HCT116 (cell line): ENCODE measurements at regions not wholly inside any gene's neighbourhood (a gene's known extent, or its start where the extent isn't known, plus 50 kb on each side); places are given as distances from the start of the nearest gene placed in this dataset.

Experiments
- ATAC-seq: fragments of 200-7000 bp; cut with Tn5 transposase; 2 replicates; pipeline ENCODE4 v1.9.1; 2020; ENCODE audit warnings: mild to moderate bottlenecking, moderate library complexity
- BruUV-seq: library from RNA; stranded (reverse); fragments of 400-500 nt; replicated peaks from 2 replicates; lab custom pipeline; 2021; lab: Mats Ljungman, UMichigan
- CTCF ChIA-PET: fragments of 300-600 bp; sonication (Branson Sonifier 250); formaldehyde crosslinking; loops from one replicate; lab custom pipeline; 2021; ENCODE audit warnings: antibody characterized with exemption; lab: Charles Lee
- POLR2A ChIA-PET: fragments of 300-600, 350-600 bp; sonication (Branson Sonifier 250); formaldehyde crosslinking; loops from one replicate; lab custom pipeline; 2021; ENCODE audit warnings: antibody characterized with exemption; lab: Charles Lee
- RAD21 ChIA-PET, 2 experiments: fragments of 300-600 bp; sonication (Branson Sonifier 250); formaldehyde crosslinking; loops; one replicate each; lab custom pipeline; 2023; ENCODE audit warnings: low total read pairs in 2 of 2; ENCODE audit not compliant: uncharacterized antibody in 2 of 2, unreplicated experiment in 2 of 2, low non-redundant PET in 1 of 2; lab: Charles Lee
- DNase-seq: peaks from one replicate; pipeline ENCODE4 v3.0.0-alpha.2; 2010; ENCODE audit warnings: low read depth, low spot score
- H2AFZ ChIP-seq: fragments of 200-600 bp; shearing (Covaris generic), sonication (generic); 2 replicates; pipeline ENCODE4 v1.6.1; 2017; ENCODE audit warnings: low read depth, mixed run types, mixed read lengths, antibody characterized with exemption, low read length; ENCODE audit not compliant: poor library complexity, severe bottlenecking
- H3K27ac ChIP-seq: 2 replicates; pipeline ENCODE4 v1.5.1; 2012; ENCODE audit warnings: low read depth, low read length
- H3K27me3 ChIP-seq: fragments of 200-600 bp; sonication (generic); 2 replicates; pipeline ENCODE4 v1.6.1; 2016; ENCODE audit warnings: mixed run types, low read length, mixed read lengths; ENCODE audit not compliant: insufficient read depth
- H3K36me3 ChIP-seq, 2 experiments: fragments of 200-500 bp in 1 of 2; fragments of 200-600 bp in 1 of 2; sonication (Bioruptor generic) in 1 of 2; sonication (generic) in 1 of 2; 2 replicates each; pipeline versions ENCODE4 v1.5.1 to v1.6.1; 2014 to 2016; ENCODE audit warnings: low read length in 2 of 2, inconsistent platforms in 1 of 2, mixed read lengths in 1 of 2, mixed run types in 1 of 2; ENCODE audit not compliant: insufficient read depth in 2 of 2, control insufficient read depth in 1 of 2
- H3K4me1 ChIP-seq, 2 experiments: fragments of 200-600 bp in 1 of 2; sonication (generic) in 1 of 2; 2 replicates each; pipeline versions ENCODE4 v1.5.1 to v1.6.1; 2012 to 2017; ENCODE audit warnings: low read length in 2 of 2, inconsistent platforms in 1 of 2, mild to moderate bottlenecking in 1 of 2, mixed read lengths in 1 of 2, mixed run types in 1 of 2, moderate library complexity in 1 of 2; ENCODE audit not compliant: insufficient read depth in 2 of 2, control insufficient read depth in 1 of 2
- H3K4me2 ChIP-seq: fragments of 200-600 bp; sonication (generic); 2 replicates; pipeline ENCODE4 v1.6.1; 2017; ENCODE audit warnings: mixed run types, low read length, mixed read lengths
- H3K4me3 ChIP-seq, 2 experiments: fragments of 200-600 bp in 1 of 2; sonication (generic) in 1 of 2; replicated peaks in 1 of 2; 2 replicates each; pipeline ENCODE4 v1.5.1; 2011 to 2016; ENCODE audit warnings: low read length in 2 of 2, control low read depth in 1 of 2, low read depth in 1 of 2, mild to moderate bottlenecking in 1 of 2, mixed read lengths in 1 of 2, mixed run types in 1 of 2
- H3K79me2 ChIP-seq: fragments of 200-600 bp; sonication (generic); 2 replicates; pipeline ENCODE4 v1.6.1; 2017; ENCODE audit warnings: mild to moderate bottlenecking, mixed run types, low read length, moderate library complexity, mixed read lengths; ENCODE audit not compliant: insufficient read depth
- H3K9ac ChIP-seq: fragments of 200-600 bp; sonication (generic); 2 replicates; pipeline ENCODE4 v1.6.1; 2016; ENCODE audit warnings: low read length, mixed read lengths
- H3K9me2 ChIP-seq: fragments of 200-600 bp; sonication (generic), shearing (Covaris generic); 2 replicates; pipeline ENCODE4 v1.6.1; 2017; ENCODE audit warnings: mixed run types, mild to moderate bottlenecking, moderate library complexity; ENCODE audit not compliant: insufficient read depth
- H3K9me3 ChIP-seq, 2 experiments: fragments of 200-500 bp in 1 of 2; fragments of 200-600 bp in 1 of 2; sonication (Bioruptor generic) in 1 of 2; sonication (generic) in 1 of 2; 2 replicates each; pipeline ENCODE4 v1.6.1; 2014 to 2017; ENCODE audit warnings: low read length in 2 of 2, mixed read lengths in 2 of 2, inconsistent platforms in 1 of 2, low read depth in 1 of 2, mild to moderate bottlenecking in 1 of 2, mixed run types in 1 of 2, moderate library complexity in 1 of 2; ENCODE audit not compliant: control insufficient read depth in 1 of 2, insufficient read depth in 1 of 2
- H4K20me1 ChIP-seq: fragments of 200-600 bp; sonication (generic), shearing (Covaris generic); 2 replicates; pipeline ENCODE4 v1.6.1; 2017; ENCODE audit warnings: mixed run types, mild to moderate bottlenecking, moderate library complexity; ENCODE audit not compliant: insufficient read depth
- CBX3 ChIP-seq: IDR thresholded peaks from 2 replicates; pipeline ENCODE4 v1.6.1; 2012; ENCODE audit warnings: low read depth
- CEBPB ChIP-seq: IDR thresholded peaks from 2 replicates; pipeline ENCODE4 v1.6.1; 2012; ENCODE audit warnings: low read depth
- EGR1 ChIP-seq: IDR thresholded peaks from 2 replicates; pipeline ENCODE4 v1.6.1; 2012; ENCODE audit warnings: low read depth
- ELF1 ChIP-seq: IDR thresholded peaks from 2 replicates; pipeline ENCODE4 v1.6.1; 2012; ENCODE audit warnings: low read depth, borderline replicate concordance
- EZH2 ChIP-seq: fragments of 200-600 bp; sonication (generic); IDR thresholded peaks from 2 replicates; pipeline ENCODE4 v1.6.1; 2017; ENCODE audit warnings: antibody characterized with exemption, mixed run types
- JUND ChIP-seq: IDR thresholded peaks from 2 replicates; pipeline ENCODE4 v1.6.1; 2012
- MAX ChIP-seq: IDR thresholded peaks from 2 replicates; pipeline ENCODE4 v1.6.1; 2012
- POLR2A ChIP-seq: IDR thresholded peaks from 2 replicates; pipeline ENCODE4 v1.7.0; 2011; ENCODE audit warnings: borderline replicate concordance; ENCODE audit not compliant: insufficient read depth, insufficient read length; ENCODE audit errors: extremely low read depth
- RAD21 ChIP-seq: IDR thresholded peaks from 2 replicates; pipeline ENCODE4 v1.6.1; 2012; ENCODE audit warnings: low read depth, mild to moderate bottlenecking
- REST ChIP-seq: IDR thresholded peaks from 2 replicates; pipeline ENCODE4 v1.6.1; 2012; ENCODE audit warnings: low read depth
- SIN3A ChIP-seq: IDR thresholded peaks from 2 replicates; pipeline ENCODE4 v1.6.1; 2012; ENCODE audit warnings: low read depth
- SP1 ChIP-seq: IDR thresholded peaks from 2 replicates; pipeline ENCODE4 v1.6.1; 2012; ENCODE audit warnings: low read depth
- SRF ChIP-seq: IDR thresholded peaks from 2 replicates; pipeline ENCODE4 v1.6.1; 2012; ENCODE audit warnings: low read depth
- TCF7L2 ChIP-seq: IDR thresholded peaks from 2 replicates; pipeline ENCODE4 v1.7.0; 2011; ENCODE audit warnings: borderline replicate concordance, inconsistent platforms; ENCODE audit not compliant: insufficient read depth, insufficient read length; ENCODE audit errors: extremely low read depth
- ZFX ChIP-seq: fragments of 450-650 bp; IDR thresholded peaks from 2 replicates; pipeline ENCODE4 v1.6.1; 2017
- ZNF274 ChIP-seq: fragments of 200-500 bp; sonication (Bioruptor generic); IDR thresholded peaks from 2 replicates; pipeline ENCODE4 v1.6.1; 2014; ENCODE audit warnings: mild to moderate bottlenecking, low read depth, low read length, inconsistent platforms
- intact Hi-C: fragments of 100-400 bp; cut with micrococcal nuclease; formaldehyde crosslinking; loops from 2 replicates; pipeline ENCODE4 v1.10.0; 2022
- TF ChIP-seq, protein P1 (sequence below): IDR thresholded peaks from 2 replicates; pipeline ENCODE4 v1.6.1; 2011; ENCODE audit warnings: mild to moderate bottlenecking, low read length, moderate library complexity; ENCODE audit not compliant: insufficient replicate concordance; ENCODE audit errors: extremely low read depth
- TF ChIP-seq, protein P2 (sequence below): IDR thresholded peaks from 2 replicates; pipeline ENCODE4 v1.6.1; 2012

DNA sequence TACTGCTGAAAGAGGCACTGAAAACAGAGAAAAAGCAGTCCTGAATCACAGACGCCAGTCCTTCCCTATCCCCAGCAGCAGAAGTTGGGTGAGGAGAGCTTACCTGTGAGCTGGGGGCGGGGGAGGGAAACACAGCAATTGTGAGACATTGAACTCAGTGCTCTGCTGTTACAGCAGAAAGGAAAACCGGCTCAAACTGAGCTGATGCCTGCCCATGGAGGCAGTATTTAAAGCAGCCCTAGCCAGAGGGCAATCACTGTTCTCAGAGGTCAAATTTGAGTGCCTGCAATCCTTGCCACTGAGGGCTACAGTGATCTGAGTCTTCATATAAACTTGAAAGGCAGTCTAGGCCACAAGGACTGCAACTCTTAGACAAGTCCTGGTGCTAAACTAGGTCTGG is 220.7 kb downstream of the GRXCR1 start:
- ATAC-seq (no peak), DNase-seq (no peak)
- POLR2A ChIA-PET, result no interaction called here
- H3K4me3 ChIP-seq, result no peak overlapping the region
- RAD21 ChIA-PET, result no interaction called here
- no peaks in the 10 kb centered on the region for H4K20me1 ChIP-seq
- TF ChIP-seq, protein P1, sequence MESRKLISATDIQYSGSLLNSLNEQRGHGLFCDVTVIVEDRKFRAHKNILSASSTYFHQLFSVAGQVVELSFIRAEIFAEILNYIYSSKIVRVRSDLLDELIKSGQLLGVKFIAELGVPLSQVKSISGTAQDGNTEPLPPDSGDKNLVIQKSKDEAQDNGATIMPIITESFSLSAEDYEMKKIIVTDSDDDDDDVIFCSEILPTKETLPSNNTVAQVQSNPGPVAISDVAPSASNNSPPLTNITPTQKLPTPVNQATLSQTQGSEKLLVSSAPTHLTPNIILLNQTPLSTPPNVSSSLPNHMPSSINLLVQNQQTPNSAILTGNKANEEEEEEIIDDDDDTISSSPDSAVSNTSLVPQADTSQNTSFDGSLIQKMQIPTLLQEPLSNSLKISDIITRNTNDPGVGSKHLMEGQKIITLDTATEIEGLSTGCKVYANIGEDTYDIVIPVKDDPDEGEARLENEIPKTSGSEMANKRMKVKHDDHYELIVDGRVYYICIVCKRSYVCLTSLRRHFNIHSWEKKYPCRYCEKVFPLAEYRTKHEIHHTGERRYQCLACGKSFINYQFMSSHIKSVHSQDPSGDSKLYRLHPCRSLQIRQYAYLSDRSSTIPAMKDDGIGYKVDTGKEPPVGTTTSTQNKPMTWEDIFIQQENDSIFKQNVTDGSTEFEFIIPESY, result no peak
- TF ChIP-seq CBX3 (no peak), SIN3A (no peak), ELF1 (no peak), EZH2 (no peak), REST (no peak), MAX (no peak), SP1 (no peak), CEBPB (no peak), JUND (no peak), EGR1 (no peak), POLR2A (no peak), ZFX (no peak), ZNF274 (no peak), SRF (no peak), RAD21 (no peak), TCF7L2 (no peak)
- TF ChIP-seq, protein P2, sequence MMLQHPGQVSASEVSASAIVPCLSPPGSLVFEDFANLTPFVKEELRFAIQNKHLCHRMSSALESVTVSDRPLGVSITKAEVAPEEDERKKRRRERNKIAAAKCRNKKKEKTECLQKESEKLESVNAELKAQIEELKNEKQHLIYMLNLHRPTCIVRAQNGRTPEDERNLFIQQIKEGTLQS, result no peak
- H3K4me1 ChIP-seq, result no peaks in the 10 kb centered on the region
- H3K4me2 ChIP-seq, result no peak overlapping the region
- CTCF ChIA-PET, result no interaction called here
- BruUV-seq, result no TSS peak
- intact Hi-C loops, result no loop called here
- H3K27me3 ChIP-seq, result no peaks in the 10 kb centered on the region
- H2AFZ ChIP-seq, result no peak overlapping the region
- H3K9ac ChIP-seq, result no peak overlapping the region
- H3K9me2 ChIP-seq, result no peaks in the 10 kb centered on the region
- no peaks in the 10 kb centered on the region for H3K79me2 ChIP-seq
- H3K36me3 ChIP-seq, result no peaks in the 10 kb centered on the region
- no peak overlapping the region for H3K27ac ChIP-seq
- peaks cover 4 to 16% of the 10 kb centered on the region in 2 experiments; a peak in 2 of 4 replicates for H3K9me3 ChIP-seq
